Body of pancreas (tissue), 4 donors: ENCODE measurements at regions not wholly inside any gene's neighbourhood (a gene's known extent, or its start where the extent isn't known, plus 50 kb on each side); places are given as distances from the start of the nearest gene placed in this dataset.

Source experiments
- POLR2A ChIP-seq, 3 donors: fragments of 450-650 bp; IDR thresholded peaks; one replicate each; pipeline ENCODE4 v1.6.1; 2016; ENCODE audit warnings: antibody characterized with exemption in 3 of 3, mild to moderate bottlenecking in 2 of 3
- TF ChIP-seq, protein P1 (sequence below), 7 experiments: fragments of 450-650 bp in 4 of 7; fragments of 200-600 bp in 3 of 7; sonication (generic) in 3 of 7; IDR thresholded peaks; one replicate each; pipeline ENCODE4 v1.5.1; 2016 to 2019; ENCODE audit warnings: antibody characterized with exemption in 7 of 7

DNA sequence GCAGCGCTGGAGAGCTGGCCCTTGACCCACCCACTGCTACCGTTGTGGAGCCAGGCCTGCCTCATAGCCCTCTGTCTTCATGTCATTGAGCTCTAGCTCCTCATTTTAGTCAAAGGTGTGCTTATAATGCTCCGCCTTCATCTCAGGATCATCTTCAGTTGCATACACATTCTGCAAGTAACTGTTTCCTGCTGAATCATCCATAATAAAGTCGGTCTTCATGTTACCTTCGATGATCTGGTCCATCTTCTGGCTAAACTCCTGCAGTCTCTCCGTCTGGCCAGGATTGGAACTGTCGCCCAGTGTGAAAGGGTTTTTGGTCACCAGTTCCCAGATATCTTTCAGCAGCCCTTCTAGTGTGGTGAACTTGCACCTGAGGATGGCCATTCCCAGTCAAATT lies 62.6 kb upstream of the ARMC2 start:
- no peak for TF ChIP-seq POLR2A (IDR thresholded peaks at IDR 0.05)
- TF ChIP-seq, protein P1, sequence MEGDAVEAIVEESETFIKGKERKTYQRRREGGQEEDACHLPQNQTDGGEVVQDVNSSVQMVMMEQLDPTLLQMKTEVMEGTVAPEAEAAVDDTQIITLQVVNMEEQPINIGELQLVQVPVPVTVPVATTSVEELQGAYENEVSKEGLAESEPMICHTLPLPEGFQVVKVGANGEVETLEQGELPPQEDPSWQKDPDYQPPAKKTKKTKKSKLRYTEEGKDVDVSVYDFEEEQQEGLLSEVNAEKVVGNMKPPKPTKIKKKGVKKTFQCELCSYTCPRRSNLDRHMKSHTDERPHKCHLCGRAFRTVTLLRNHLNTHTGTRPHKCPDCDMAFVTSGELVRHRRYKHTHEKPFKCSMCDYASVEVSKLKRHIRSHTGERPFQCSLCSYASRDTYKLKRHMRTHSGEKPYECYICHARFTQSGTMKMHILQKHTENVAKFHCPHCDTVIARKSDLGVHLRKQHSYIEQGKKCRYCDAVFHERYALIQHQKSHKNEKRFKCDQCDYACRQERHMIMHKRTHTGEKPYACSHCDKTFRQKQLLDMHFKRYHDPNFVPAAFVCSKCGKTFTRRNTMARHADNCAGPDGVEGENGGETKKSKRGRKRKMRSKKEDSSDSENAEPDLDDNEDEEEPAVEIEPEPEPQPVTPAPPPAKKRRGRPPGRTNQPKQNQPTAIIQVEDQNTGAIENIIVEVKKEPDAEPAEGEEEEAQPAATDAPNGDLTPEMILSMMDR (IDR thresholded peaks at IDR 0.05) = no peak
